ENCODE measurements at regions not wholly inside any gene's neighbourhood (a gene's known extent, or its start where the extent isn't known, plus 50 kb on each side); places are given as distances from the start of the nearest gene placed in this dataset.

DNA sequence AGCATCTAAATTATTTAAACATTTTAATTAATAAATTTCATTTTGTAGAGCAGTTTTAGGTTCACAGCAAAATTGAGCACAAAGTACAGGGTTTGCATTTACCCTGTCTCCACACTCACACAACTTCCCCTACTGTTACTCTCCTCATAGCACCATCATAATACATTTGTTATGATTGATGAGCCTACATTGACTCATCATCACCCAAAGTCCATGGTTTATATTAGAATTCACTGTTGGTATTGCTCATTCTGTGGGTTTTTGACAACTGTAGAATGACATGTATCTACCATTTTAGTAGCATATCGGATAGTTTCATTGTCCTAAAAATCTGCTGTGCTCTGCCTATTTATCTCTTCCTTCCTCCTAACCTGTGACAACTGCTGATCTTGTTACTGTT is 411.1 kb upstream of the MPDZ start:
- no peak for TF ChIP-seq JUNB (CRISPR knock-in tag; conservative IDR thresholded peaks at IDR 0.05)
- TF ChIP-seq POLR2A (conservative IDR thresholded peaks at IDR 0.05), result no peak
- TF ChIP-seq, protein P1, sequence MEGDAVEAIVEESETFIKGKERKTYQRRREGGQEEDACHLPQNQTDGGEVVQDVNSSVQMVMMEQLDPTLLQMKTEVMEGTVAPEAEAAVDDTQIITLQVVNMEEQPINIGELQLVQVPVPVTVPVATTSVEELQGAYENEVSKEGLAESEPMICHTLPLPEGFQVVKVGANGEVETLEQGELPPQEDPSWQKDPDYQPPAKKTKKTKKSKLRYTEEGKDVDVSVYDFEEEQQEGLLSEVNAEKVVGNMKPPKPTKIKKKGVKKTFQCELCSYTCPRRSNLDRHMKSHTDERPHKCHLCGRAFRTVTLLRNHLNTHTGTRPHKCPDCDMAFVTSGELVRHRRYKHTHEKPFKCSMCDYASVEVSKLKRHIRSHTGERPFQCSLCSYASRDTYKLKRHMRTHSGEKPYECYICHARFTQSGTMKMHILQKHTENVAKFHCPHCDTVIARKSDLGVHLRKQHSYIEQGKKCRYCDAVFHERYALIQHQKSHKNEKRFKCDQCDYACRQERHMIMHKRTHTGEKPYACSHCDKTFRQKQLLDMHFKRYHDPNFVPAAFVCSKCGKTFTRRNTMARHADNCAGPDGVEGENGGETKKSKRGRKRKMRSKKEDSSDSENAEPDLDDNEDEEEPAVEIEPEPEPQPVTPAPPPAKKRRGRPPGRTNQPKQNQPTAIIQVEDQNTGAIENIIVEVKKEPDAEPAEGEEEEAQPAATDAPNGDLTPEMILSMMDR (IDR thresholded peaks at IDR 0.05 in 2 of 3, conservative IDR thresholded peaks at IDR 0.05 in 1 of 3; ENCODE audit: insufficient read depth in 2 of 3, low read depth in 1 of 3, low read length in 3 of 3), result no peak
- TF ChIP-seq ZNF76 (CRISPR knock-in tag; IDR thresholded peaks at IDR 0.05; ENCODE audit: borderline replicate concordance), result no peak
- no peak for TF ChIP-seq ELF4 (CRISPR knock-in tag; IDR thresholded peaks at IDR 0.05)
- TF ChIP-seq, protein P2, sequence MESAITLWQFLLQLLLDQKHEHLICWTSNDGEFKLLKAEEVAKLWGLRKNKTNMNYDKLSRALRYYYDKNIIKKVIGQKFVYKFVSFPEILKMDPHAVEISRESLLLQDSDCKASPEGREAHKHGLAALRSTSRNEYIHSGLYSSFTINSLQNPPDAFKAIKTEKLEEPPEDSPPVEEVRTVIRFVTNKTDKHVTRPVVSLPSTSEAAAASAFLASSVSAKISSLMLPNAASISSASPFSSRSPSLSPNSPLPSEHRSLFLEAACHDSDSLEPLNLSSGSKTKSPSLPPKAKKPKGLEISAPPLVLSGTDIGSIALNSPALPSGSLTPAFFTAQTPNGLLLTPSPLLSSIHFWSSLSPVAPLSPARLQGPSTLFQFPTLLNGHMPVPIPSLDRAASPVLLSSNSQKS (CRISPR knock-in tag; IDR thresholded peaks at IDR 0.05), result no peak
- TF ChIP-seq, protein P3, sequence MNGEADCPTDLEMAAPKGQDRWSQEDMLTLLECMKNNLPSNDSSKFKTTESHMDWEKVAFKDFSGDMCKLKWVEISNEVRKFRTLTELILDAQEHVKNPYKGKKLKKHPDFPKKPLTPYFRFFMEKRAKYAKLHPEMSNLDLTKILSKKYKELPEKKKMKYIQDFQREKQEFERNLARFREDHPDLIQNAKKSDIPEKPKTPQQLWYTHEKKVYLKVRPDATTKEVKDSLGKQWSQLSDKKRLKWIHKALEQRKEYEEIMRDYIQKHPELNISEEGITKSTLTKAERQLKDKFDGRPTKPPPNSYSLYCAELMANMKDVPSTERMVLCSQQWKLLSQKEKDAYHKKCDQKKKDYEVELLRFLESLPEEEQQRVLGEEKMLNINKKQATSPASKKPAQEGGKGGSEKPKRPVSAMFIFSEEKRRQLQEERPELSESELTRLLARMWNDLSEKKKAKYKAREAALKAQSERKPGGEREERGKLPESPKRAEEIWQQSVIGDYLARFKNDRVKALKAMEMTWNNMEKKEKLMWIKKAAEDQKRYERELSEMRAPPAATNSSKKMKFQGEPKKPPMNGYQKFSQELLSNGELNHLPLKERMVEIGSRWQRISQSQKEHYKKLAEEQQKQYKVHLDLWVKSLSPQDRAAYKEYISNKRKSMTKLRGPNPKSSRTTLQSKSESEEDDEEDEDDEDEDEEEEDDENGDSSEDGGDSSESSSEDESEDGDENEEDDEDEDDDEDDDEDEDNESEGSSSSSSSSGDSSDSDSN (IDR thresholded peaks at IDR 0.05; ENCODE audit: borderline replicate concordance in 1 of 2, low read depth in 2 of 2, low read length in 2 of 2), result no peak
- TF ChIP-seq, protein P4, sequence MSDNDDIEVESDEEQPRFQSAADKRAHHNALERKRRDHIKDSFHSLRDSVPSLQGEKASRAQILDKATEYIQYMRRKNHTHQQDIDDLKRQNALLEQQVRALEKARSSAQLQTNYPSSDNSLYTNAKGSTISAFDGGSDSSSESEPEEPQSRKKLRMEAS (CRISPR knock-in tag; IDR thresholded peaks at IDR 0.05), result no peak

All from K562 (cell line).